Activated CD4-positive, alpha-beta memory T cell treated with anti-CD3 and anti-CD28 coated beads, Interleukin-2, amount 10 ng/mL, durations not matched to agents 7 days and 5 days (primary cell): ENCODE measurements at regions not wholly inside any gene's neighbourhood (a gene's known extent, or its start where the extent isn't known, plus 50 kb on each side); places are given as distances from the start of the nearest gene placed in this dataset.

Experiments used
- CTCF ChIA-PET: fragments of 350-600 bp; sonication (Branson Sonifier 250); formaldehyde crosslinking; loops from one replicate; lab custom pipeline; 2021; ENCODE audit warnings: antibody characterized with exemption, inconsistent platforms; lab: Charles Lee
- POLR2A ChIA-PET: fragments of 350-600 bp; sonication (Branson Sonifier 250); formaldehyde crosslinking; loops from one replicate; lab custom pipeline; 2021; ENCODE audit warnings: antibody characterized with exemption; lab: Charles Lee
- DNase-seq: peaks from one replicate; pipeline ENCODE4 v3.0.0-alpha.2; 2020
- H3K27ac Mint-ChIP-seq: one replicate; pipeline ENCODE4 v1.8.0; 2021; ENCODE audit warnings: mild to moderate bottlenecking, mixed read lengths
- H3K27me3 Mint-ChIP-seq: one replicate; pipeline ENCODE4 v1.8.0; 2021; ENCODE audit warnings: mixed read lengths
- H3K36me3 Mint-ChIP-seq: one replicate; pipeline ENCODE4 v1.8.0; 2021; ENCODE audit warnings: low read depth, mixed read lengths
- H3K4me1 Mint-ChIP-seq: one replicate; pipeline ENCODE4 v1.8.0; 2021; ENCODE audit warnings: mixed read lengths
- H3K4me3 Mint-ChIP-seq: one replicate; pipeline ENCODE4 v1.8.0; 2021; ENCODE audit warnings: mild to moderate bottlenecking, mixed read lengths
- H3K9me3 Mint-ChIP-seq: one replicate; pipeline ENCODE4 v1.8.0; 2021; ENCODE audit warnings: mixed read lengths

DNA sequence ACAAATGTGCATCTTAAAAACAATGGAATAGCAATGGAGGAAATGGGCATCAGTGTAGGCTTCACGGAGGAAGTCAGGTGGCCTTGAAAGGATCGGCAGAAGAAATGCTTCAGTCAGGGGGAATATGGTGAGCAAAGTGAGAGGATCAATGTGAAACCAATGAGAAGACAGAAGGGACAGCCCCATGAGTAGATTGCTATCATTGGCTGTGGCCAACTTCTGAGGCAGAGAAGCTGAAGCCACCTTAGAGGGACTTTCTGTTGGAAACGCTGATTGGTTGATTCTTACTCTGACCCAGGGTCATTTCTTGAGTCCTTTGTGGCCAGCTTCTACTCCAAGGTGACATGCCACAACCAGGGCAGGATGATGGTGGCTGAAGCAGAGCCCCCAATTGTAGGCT, 130.7 kb upstream of the ZNF648 start:
- no peak overlapping the region for H3K27ac Mint-ChIP-seq
- no peak overlapping the region for H3K4me3 Mint-ChIP-seq
- H3K36me3 Mint-ChIP-seq: no peaks in the 10 kb centered on the region
- POLR2A ChIA-PET: no interaction called here
- no peak for DNase-seq
- H3K9me3 Mint-ChIP-seq: no peaks in the 10 kb centered on the region
- H3K4me1 Mint-ChIP-seq: peaks cover 9% of the 10 kb centered on the region
- peaks cover 25% of the 10 kb centered on the region for H3K27me3 Mint-ChIP-seq
- CTCF ChIA-PET: no interaction called here

DNA sequence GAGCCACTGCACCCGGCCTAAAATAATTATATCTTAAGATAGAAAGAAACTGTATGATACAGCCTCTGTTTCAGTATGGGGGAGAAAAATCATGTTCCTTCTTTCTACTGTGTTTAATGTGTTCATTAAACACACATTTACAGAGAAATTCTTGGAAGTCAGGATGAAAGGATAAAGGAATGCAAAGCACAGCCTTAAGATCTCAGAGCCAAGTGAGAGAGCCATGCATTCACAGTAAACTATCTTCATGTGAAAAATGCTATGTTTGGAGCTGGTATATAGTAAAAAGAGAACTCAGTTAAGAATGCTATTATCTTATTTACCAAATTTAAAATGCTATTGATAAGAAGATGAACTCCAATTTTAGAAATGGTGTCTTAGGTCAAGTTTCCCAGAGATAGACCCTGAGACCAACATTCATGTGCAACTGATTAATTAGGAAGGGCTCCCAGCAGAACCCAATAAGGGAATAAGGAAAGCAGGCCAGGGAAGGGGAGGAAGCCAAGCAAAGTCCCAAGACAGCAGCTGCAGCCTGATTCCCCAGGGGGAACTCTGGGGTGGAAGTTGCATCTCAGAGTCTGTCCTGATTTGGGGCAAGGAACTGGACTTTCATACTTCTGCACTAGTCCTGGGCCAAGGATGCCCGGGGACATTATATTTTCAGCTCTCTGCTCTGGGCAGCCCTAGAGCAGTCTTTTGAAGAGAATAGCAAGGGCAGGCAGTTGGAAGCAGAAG, 130.0 kb upstream of the ZNF648 start:
- H3K9me3 Mint-ChIP-seq: no peaks in the 10 kb centered on the region
- no peaks in the 10 kb centered on the region for H3K36me3 Mint-ChIP-seq
- peaks cover 9% of the 10 kb centered on the region for H3K4me1 Mint-ChIP-seq
- peaks cover 28% of the 10 kb centered on the region for H3K27me3 Mint-ChIP-seq
- H3K27ac Mint-ChIP-seq: no peak overlapping the region
- POLR2A ChIA-PET: no interaction called here
- H3K4me3 Mint-ChIP-seq: no peak overlapping the region
- DNase-seq: no peak
- CTCF ChIA-PET: no interaction called here

GRCh38 chr1:182189535-182190066, 128.1 kb upstream of the ZNF648 start:
- H3K27me3 Mint-ChIP-seq: peaks cover 25% of the 10 kb centered on the region
- POLR2A ChIA-PET: interaction anchor here (0.7 kb wide), 1 partner anchor 8 kb away, joined by 3 read pairs; no protein-coding TSS in a partner anchor
- H3K9me3 Mint-ChIP-seq: no peaks in the 10 kb centered on the region

DNA sequence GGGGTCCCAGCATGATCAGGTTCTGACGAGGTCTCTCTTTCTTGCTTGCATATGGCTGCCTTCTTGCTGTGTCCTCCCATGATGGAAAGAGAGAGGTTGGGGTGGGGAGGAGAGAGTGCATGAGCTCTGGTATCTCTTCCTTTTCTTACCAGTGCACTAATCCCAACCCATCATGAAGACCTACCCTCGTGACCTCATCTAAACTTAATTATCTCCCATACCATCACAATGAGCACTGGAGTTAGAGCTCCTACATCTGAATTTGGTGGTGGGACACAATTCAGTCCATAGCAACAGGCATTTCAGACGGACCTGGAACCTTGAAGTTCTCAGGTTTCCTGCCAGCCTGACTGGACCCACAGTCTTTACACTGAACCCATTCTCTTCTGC, 125.2 kb upstream of the ZNF648 start:
- Mint-ChIP-seq H3K36me3 (no peaks in the 10 kb centered on the region), H3K4me1 (peaks cover 9% of the 10 kb centered on the region), H3K4me3 (no peak overlapping the region), H3K27me3 (peaks cover 26% of the 10 kb centered on the region), H3K27ac (no peak overlapping the region), H3K9me3 (no peaks in the 10 kb centered on the region)
- no peak for DNase-seq
- POLR2A ChIA-PET: no interaction called here
- CTCF ChIA-PET: no interaction called here

More at GRCh38 chr1:182189535-182190066, 128.1 kb upstream of the ZNF648 start:
- Mint-ChIP-seq H3K4me3 (no peak overlapping the region), H3K4me1 (peaks cover 9% of the 10 kb centered on the region), H3K36me3 (no peaks in the 10 kb centered on the region), H3K27ac (no peak overlapping the region)
- CTCF ChIA-PET: interaction anchor here (0.9 kb wide), 1 partner anchor 47 kb away, joined by 3 read pairs; no protein-coding TSS in a partner anchor
- DNase-seq: no peak

- Mint-ChIP-seq H3K4me3 (no peak overlapping the region), H3K27me3 (peaks cover 24% of the 10 kb centered on the region), H3K4me1 (peaks cover 9% of the 10 kb centered on the region), H3K27ac (no peak overlapping the region), H3K9me3 (no peaks in the 10 kb centered on the region), H3K36me3 (no peaks in the 10 kb centered on the region)
- ChIA-PET CTCF (no interaction called here), POLR2A (no interaction called here)
- DNase-seq: no peak
Measured at GRCh38 chr1:182185842-182186756, 124.6 kb upstream of the ZNF648 start.

DNA sequence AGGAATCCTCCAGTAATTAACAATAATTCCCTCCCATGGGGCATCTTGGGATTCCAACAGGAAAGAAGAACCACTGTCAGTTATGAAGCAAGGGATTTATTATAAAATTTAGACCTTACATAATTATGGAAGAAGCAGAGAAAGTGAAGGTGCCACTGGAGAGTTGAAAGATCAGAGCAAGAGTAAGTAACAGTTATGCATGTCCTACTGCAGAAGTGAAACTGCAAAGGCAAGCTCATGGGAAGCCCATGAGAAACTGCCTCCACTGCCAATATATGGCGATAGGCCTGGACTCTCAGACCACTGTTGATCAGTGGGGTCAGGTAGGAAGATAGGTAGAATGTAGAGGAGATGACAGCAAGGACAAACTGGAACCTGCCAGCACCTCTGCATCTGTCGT, 123.6 kb upstream of the ZNF648 start:
- Mint-ChIP-seq H3K4me3 (no peak overlapping the region), H3K27ac (no peak overlapping the region), H3K27me3 (peaks cover 25% of the 10 kb centered on the region), H3K36me3 (no peaks in the 10 kb centered on the region), H3K9me3 (no peaks in the 10 kb centered on the region), H3K4me1 (peaks cover 9% of the 10 kb centered on the region)
- POLR2A ChIA-PET: no interaction called here
- no peak for DNase-seq
- CTCF ChIA-PET: interaction anchor here (3.2 kb wide), 1 partner anchor 42 kb away, joined by 9 read pairs; no protein-coding TSS in a partner anchor

GRCh38 chr1:182183606-182184005, 122.1 kb upstream of the ZNF648 start:
- Mint-ChIP-seq H3K9me3 (no peaks in the 10 kb centered on the region), H3K4me1 (no peaks in the 10 kb centered on the region), H3K27me3 (peaks cover 18% of the 10 kb centered on the region), H3K4me3 (no peak overlapping the region), H3K36me3 (no peaks in the 10 kb centered on the region), H3K27ac (no peak overlapping the region)
- ChIA-PET POLR2A (no interaction called here), CTCF (interaction anchor here (3.2 kb wide), 1 partner anchor 40 kb away, joined by 9 read pairs; no protein-coding TSS in a partner anchor)
- no peak for DNase-seq

DNA sequence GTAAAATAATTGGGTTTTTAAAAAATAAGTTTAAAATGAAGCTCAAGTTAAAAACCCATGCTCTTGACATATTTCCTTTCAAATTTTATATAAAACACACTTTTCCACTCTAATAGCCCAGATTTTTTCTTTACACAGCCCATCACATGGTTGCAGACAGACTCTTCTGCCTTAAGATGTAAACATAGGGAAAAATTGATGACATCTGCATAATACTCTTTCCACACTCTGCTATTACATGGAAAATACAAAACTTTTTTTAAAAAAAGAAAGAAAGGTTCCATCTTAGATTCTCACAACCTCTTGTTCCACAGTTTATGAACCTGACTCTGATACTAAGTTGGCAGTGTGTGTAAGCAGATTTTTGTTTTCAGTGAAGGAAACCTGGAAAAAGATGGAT, 120.8 kb upstream of the ZNF648 start:
- CTCF ChIA-PET: interaction anchor here (3.2 kb wide), 1 partner anchor 39 kb away, joined by 9 read pairs; no protein-coding TSS in a partner anchor
- Mint-ChIP-seq H3K9me3 (no peaks in the 10 kb centered on the region), H3K27me3 (peaks cover 23% of the 10 kb centered on the region), H3K4me1 (no peaks in the 10 kb centered on the region), H3K27ac (no peak overlapping the region), H3K4me3 (no peak overlapping the region), H3K36me3 (no peaks in the 10 kb centered on the region)
- no peak for DNase-seq
- POLR2A ChIA-PET: no interaction called here

GRCh38 chr1:182181167-182181572, 119.7 kb upstream of the ZNF648 start:
- no peak overlapping the region for H3K27ac Mint-ChIP-seq
- no peaks in the 10 kb centered on the region for H3K4me1 Mint-ChIP-seq
- peaks cover 21% of the 10 kb centered on the region for H3K27me3 Mint-ChIP-seq
- no peaks in the 10 kb centered on the region for H3K36me3 Mint-ChIP-seq
- CTCF ChIA-PET: no interaction called here
- DNase-seq: no peak
- POLR2A ChIA-PET: interaction anchor here (0.9 kb wide), 1 partner anchor 9 kb away, joined by 3 read pairs; no protein-coding TSS in a partner anchor
- H3K4me3 Mint-ChIP-seq: no peak overlapping the region
- H3K9me3 Mint-ChIP-seq: peaks cover 2% of the 10 kb centered on the region

- Mint-ChIP-seq H3K27ac (no peak overlapping the region), H3K9me3 (peaks cover 2% of the 10 kb centered on the region), H3K4me3 (no peak overlapping the region), H3K4me1 (peaks cover 3% of the 10 kb centered on the region), H3K36me3 (no peaks in the 10 kb centered on the region), H3K27me3 (peaks cover 13% of the 10 kb centered on the region)
- POLR2A ChIA-PET: no interaction called here
- CTCF ChIA-PET: no interaction called here
- DNase-seq: no peak
Measured at GRCh38 chr1:182175361-182175931, 113.9 kb upstream of the ZNF648 start.

DNA sequence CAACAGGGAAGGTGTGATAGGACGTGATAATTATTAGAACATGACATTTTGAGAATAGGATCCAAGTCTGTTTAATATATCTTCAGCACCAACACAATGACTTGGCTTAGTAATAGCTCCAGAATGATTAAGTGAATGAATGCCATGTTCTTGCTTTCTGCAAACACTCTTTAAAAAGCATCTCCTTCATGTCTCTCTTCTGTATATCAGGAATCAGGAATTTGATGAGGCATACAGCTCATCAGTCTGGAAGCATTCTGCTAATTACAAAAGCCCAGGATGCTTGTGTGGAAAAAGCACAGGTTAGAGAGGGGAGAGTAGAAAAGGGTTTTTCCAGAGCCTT, 113.0 kb upstream of the ZNF648 start:
- peaks cover 15% of the 10 kb centered on the region for H3K27me3 Mint-ChIP-seq
- H3K9me3 Mint-ChIP-seq: peaks cover 2% of the 10 kb centered on the region
- POLR2A ChIA-PET: no interaction called here
- H3K36me3 Mint-ChIP-seq: no peaks in the 10 kb centered on the region
- DNase-seq: no peak
- CTCF ChIA-PET: no interaction called here
- H3K27ac Mint-ChIP-seq: no peak overlapping the region
- H3K4me3 Mint-ChIP-seq: no peak overlapping the region
- H3K4me1 Mint-ChIP-seq: peaks cover 3% of the 10 kb centered on the region

DNA sequence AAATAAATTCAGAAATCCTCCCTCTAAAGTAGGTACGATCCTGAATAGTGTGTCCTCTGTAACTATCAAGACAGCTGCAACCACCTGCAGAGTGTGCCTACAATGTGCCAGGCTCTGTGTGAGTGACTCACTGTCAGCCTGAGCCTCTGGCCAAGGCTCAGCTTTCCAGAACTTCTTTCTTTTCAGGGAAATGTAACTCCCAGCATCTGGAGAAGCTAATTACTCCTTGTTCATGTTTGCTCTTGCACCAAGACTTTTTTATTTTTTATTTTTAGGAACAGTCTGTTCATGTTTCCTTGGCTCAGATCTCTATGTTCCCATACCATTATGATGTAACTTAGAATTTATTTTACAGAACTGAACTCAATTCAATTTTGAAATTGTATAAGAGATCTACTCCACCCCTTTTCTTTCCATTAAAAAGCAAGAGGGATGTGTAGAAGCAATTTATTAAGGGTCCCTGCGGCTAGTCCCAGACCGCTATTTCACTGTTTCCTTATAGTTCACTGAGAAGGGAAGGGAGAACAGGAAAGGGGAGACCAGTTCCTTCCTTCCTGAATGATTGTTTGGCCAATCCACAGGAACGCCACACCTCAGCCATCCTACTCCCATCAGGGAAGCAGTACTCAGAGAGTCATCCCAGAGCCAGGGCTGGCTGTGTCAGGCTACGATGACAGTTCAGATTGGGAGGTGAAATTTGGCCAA, 112.4 kb upstream of the ZNF648 start:
- ChIA-PET CTCF (no interaction called here), POLR2A (no interaction called here)
- Mint-ChIP-seq H3K27me3 (peaks cover 17% of the 10 kb centered on the region), H3K4me1 (peaks cover 3% of the 10 kb centered on the region), H3K4me3 (no peak overlapping the region), H3K9me3 (peaks cover 2% of the 10 kb centered on the region), H3K36me3 (no peaks in the 10 kb centered on the region), H3K27ac (no peak overlapping the region)
- no peak for DNase-seq
